ENCODE measurements at regions not wholly inside any gene's neighbourhood (a gene's known extent, or its start where the extent isn't known, plus 50 kb on each side); places are given as distances from the start of the nearest gene placed in this dataset.

DNA sequence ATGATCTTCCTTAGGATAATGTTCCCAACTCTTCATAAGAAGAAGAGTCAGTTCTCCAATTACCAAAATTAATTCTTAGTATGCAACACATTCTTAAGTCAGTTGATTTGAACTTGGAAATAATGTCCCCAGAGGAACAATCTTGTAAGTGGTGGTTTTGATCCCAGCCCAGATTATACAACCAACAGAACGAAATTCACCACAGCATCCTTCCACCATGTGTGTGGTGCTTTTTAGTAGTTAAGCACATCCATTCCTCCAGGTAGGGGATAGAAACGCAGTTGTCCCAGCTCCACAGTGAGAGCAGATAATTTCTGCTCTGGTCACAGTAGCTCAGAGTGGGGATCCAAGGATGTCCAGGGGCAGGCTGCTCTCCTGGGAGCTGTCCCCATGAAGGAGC, 161.7 kb upstream of the SLC39A10 start:
- H3K27ac ChIP-seq (ENCODE audit: low read length in 2 of 2): no peak overlapping the region

GRCh38 chr2:195494451-195494850, 162.6 kb upstream of the SLC39A10 start:
- TF ChIP-seq CTCF (IDR thresholded peaks at IDR 0.05): no peak
- TF ChIP-seq EZH2 (IDR thresholded peaks at IDR 0.05; ENCODE audit: borderline replicate concordance, insufficient read depth, low read depth, low read length, poor library complexity, severe bottlenecking): no peak
- Histone ChIP-seq H3K4me3 (ENCODE audit: control extremely low read depth in 1 of 5, extremely low read depth in 1 of 5, insufficient read depth in 1 of 5, low read depth in 2 of 5, low read length in 4 of 5) (no peak overlapping the region), H3K27ac (ENCODE audit: low read length in 2 of 2) (no peak overlapping the region), H3K79me2 (ENCODE audit: control insufficient read depth, insufficient read depth, low read length) (no peaks in the 10 kb centered on the region), H3K27me3 (replicated peaks in 1 of 4; ENCODE audit: control extremely low read depth in 1 of 4, control insufficient read depth in 3 of 4, insufficient read depth in 4 of 4, low read length in 3 of 4) (no peaks in the 10 kb centered on the region), H3K9me3 (ENCODE audit: control extremely low read depth in 1 of 3, control insufficient read depth in 2 of 3, insufficient read depth in 1 of 3, low read length in 2 of 3) (no peaks in the 10 kb centered on the region), H3K9ac (ENCODE audit: low read length) (no peak overlapping the region), H4K20me1 (ENCODE audit: control insufficient read depth, insufficient read depth, low read length, poor library complexity, severe bottlenecking) (no peaks in the 10 kb centered on the region), H2AFZ (ENCODE audit: insufficient read depth, low read depth, low read length, poor library complexity, severe bottlenecking) (no peak overlapping the region), H3K4me2 (replicated peaks; ENCODE audit: low read depth, low read length, poor library complexity, severe bottlenecking) (no peak overlapping the region), H3K4me1 (ENCODE audit: control insufficient read depth in 2 of 2, insufficient read depth in 2 of 2, low read length in 2 of 2) (peaks cover 0 to 9% of the 10 kb centered on the region in 2 donors), H3K36me3 (replicated peaks in 1 of 2; ENCODE audit: control extremely low read depth in 1 of 2, control insufficient read depth in 1 of 2, extremely low read depth in 1 of 2, insufficient read depth in 2 of 2, low read length in 1 of 2) (no peaks in the 10 kb centered on the region)
- CTCF ChIA-PET: interaction anchor here (1.1 kb wide), 1 partner anchor 166 kb away, joined by 5 read pairs; no protein-coding TSS in a partner anchor
- H3K27ac Mint-ChIP-seq: no peak overlapping the region
- peaks cover 9% of the 10 kb centered on the region for H3K4me1 Mint-ChIP-seq
- DNase-seq (no peak), ATAC-seq (ENCODE audit: low read depth) (no peak)
- H3K4me3 Mint-ChIP-seq: no peak overlapping the region
- WGBS (ENCODE audit: insufficient coverage): no CpG with 5 or more reads among the region's 2 CpGs
- H3K9me3 Mint-ChIP-seq (ENCODE audit: insufficient read depth): no peaks in the 10 kb centered on the region
- no peaks in the 10 kb centered on the region for H3K27me3 Mint-ChIP-seq
- POLR2A ChIA-PET: no interaction called here
- intact Hi-C loops (cut with micrococcal nuclease): no loop called here

More for the DNA sequence above, 161.7 kb upstream of the SLC39A10 start:
- H3K79me2 ChIP-seq (ENCODE audit: control insufficient read depth, insufficient read depth, low read length): no peaks in the 10 kb centered on the region
- no peak overlapping the region for H3K4me3 ChIP-seq (ENCODE audit: control extremely low read depth in 1 of 5, extremely low read depth in 1 of 5, insufficient read depth in 1 of 5, low read depth in 2 of 5, low read length in 4 of 5)
- no peak overlapping the region for H3K27ac Mint-ChIP-seq
- H3K27me3 ChIP-seq (replicated peaks in 1 of 4; ENCODE audit: control extremely low read depth in 1 of 4, control insufficient read depth in 3 of 4, insufficient read depth in 4 of 4, low read length in 3 of 4): no peaks in the 10 kb centered on the region
- no peaks in the 10 kb centered on the region for H3K36me3 ChIP-seq (replicated peaks in 1 of 2; ENCODE audit: control extremely low read depth in 1 of 2, control insufficient read depth in 1 of 2, extremely low read depth in 1 of 2, insufficient read depth in 2 of 2, low read length in 1 of 2)
- TF ChIP-seq EZH2 (IDR thresholded peaks at IDR 0.05; ENCODE audit: borderline replicate concordance, insufficient read depth, low read depth, low read length, poor library complexity, severe bottlenecking) (no peak), CTCF (IDR thresholded peaks at IDR 0.05) (no peak)
- H4K20me1 ChIP-seq (ENCODE audit: control insufficient read depth, insufficient read depth, low read length, poor library complexity, severe bottlenecking): no peaks in the 10 kb centered on the region
- no peaks in the 10 kb centered on the region for H3K9me3 Mint-ChIP-seq (ENCODE audit: insufficient read depth)
- H3K27me3 Mint-ChIP-seq: no peaks in the 10 kb centered on the region
- no peaks in the 10 kb centered on the region for H3K9me3 ChIP-seq (ENCODE audit: control extremely low read depth in 1 of 3, control insufficient read depth in 2 of 3, insufficient read depth in 1 of 3, low read length in 2 of 3)
- no peak overlapping the region for H2AFZ ChIP-seq (ENCODE audit: insufficient read depth, low read depth, low read length, poor library complexity, severe bottlenecking)
- no peak for ATAC-seq (ENCODE audit: low read depth)
- H3K4me1 Mint-ChIP-seq: peaks cover 9% of the 10 kb centered on the region
- H3K4me1 ChIP-seq (ENCODE audit: control insufficient read depth in 2 of 2, insufficient read depth in 2 of 2, low read length in 2 of 2): peaks cover under 1 to 9% of the 10 kb centered on the region in 2 donors
- ChIA-PET POLR2A (no interaction called here), CTCF (interaction anchor here (0.5 to 1.0 kb wide), 3 partner anchors 38 to 446 kb away, joined by 3 to 4 read pairs (median 3); no protein-coding TSS in a partner anchor)
- no CpG with 5 or more reads among the region's 2 CpGs for WGBS (ENCODE audit: insufficient coverage)
- H3K4me3 Mint-ChIP-seq: no peak overlapping the region
- DNase-seq: no peak
- no peak overlapping the region for H3K4me2 ChIP-seq (replicated peaks; ENCODE audit: low read depth, low read length, poor library complexity, severe bottlenecking)
- intact Hi-C loops (cut with micrococcal nuclease): loop anchor here (5.0 kb wide), 1 partner anchor 67 kb away; no protein-coding TSS in a partner anchor
- no peak overlapping the region for H3K9ac ChIP-seq (ENCODE audit: low read length)

Data from B cell (primary cell).